Lower lobe of right lung (tissue), 2 donors: ENCODE measurements at regions not wholly inside any gene's neighbourhood (a gene's known extent, or its start where the extent isn't known, plus 50 kb on each side); places are given as distances from the start of the nearest gene placed in this dataset.

Experiments
- ATAC-seq, 2 donors: fragments of 200-7000 bp; cut with Tn5 transposase; one replicate each; pipeline ENCODE4 v1.9.1; 2020 to 2022; ENCODE audit warnings: mild to moderate bottlenecking in 2 of 2, moderate library complexity in 2 of 2
- DNase-seq: peaks from one replicate; pipeline ENCODE4 v3.0.0-alpha.2; 2020
- H3K27ac ChIP-seq: fragments of 200-600 bp; one replicate; pipeline ENCODE4 v1.8.0; 2022
- H3K27me3 ChIP-seq: fragments of 200-600 bp; one replicate; pipeline ENCODE4 v1.8.0; 2022; ENCODE audit warnings: low read depth
- H3K36me3 ChIP-seq: fragments of 200-600 bp; one replicate; pipeline ENCODE4 v1.8.0; 2022; ENCODE audit warnings: mild to moderate bottlenecking
- H3K4me1 ChIP-seq: fragments of 200-600 bp; one replicate; pipeline ENCODE4 v1.8.0; 2022
- H3K4me3 ChIP-seq: fragments of 200-600 bp; one replicate; pipeline ENCODE4 v1.8.0; 2022; ENCODE audit warnings: mild to moderate bottlenecking
- H3K9me3 ChIP-seq: fragments of 200-600 bp; one replicate; pipeline ENCODE4 v1.8.0; 2022
- intact Hi-C: fragments of 100-400 bp; cut with DNase I; formaldehyde crosslinking; loops from one replicate; pipeline ENCODE4 v1.11.0; 2022
- TF ChIP-seq, protein P1 (sequence below): fragments of 200-600 bp; IDR thresholded peaks from one replicate; pipeline ENCODE4 v1.8.0; 2022; ENCODE audit warnings: antibody characterized with exemption, mild to moderate bottlenecking
- donor health status: DM: no; HTN: yes; CAD: no; lungs with severe emphysema.

DNA sequence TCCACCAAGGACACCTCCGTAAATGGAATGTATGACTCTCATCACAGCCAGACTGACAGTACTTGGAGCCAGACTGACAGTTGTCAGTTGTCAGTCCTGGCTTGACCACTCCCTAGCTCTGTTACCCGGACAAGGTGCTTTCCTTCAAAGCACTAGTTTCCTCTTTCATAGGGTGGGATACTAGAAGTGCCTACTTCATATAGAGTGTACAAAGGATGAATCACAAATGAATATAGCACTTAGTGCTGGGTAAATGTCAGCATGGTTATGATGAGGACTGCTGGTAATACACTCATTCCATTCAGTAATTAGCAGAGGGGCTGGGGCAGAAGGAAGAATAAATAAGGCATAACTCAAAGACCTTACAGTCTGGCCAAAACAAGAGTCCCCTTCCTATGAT, 91.4 kb downstream of the ARL4C start:
- DNase-seq (no peak), ATAC-seq (no peak)
- Histone ChIP-seq H3K9me3 (no peaks in the 10 kb centered on the region), H3K27me3 (no peaks in the 10 kb centered on the region), H3K4me1 (peaks cover 8% of the 10 kb centered on the region), H3K36me3 (no peaks in the 10 kb centered on the region), H3K27ac (no peak overlapping the region), H3K4me3 (no peak overlapping the region)
- TF ChIP-seq, protein P1, sequence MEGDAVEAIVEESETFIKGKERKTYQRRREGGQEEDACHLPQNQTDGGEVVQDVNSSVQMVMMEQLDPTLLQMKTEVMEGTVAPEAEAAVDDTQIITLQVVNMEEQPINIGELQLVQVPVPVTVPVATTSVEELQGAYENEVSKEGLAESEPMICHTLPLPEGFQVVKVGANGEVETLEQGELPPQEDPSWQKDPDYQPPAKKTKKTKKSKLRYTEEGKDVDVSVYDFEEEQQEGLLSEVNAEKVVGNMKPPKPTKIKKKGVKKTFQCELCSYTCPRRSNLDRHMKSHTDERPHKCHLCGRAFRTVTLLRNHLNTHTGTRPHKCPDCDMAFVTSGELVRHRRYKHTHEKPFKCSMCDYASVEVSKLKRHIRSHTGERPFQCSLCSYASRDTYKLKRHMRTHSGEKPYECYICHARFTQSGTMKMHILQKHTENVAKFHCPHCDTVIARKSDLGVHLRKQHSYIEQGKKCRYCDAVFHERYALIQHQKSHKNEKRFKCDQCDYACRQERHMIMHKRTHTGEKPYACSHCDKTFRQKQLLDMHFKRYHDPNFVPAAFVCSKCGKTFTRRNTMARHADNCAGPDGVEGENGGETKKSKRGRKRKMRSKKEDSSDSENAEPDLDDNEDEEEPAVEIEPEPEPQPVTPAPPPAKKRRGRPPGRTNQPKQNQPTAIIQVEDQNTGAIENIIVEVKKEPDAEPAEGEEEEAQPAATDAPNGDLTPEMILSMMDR = no peak
- intact Hi-C loops = no loop called here

- Histone ChIP-seq H3K4me3 (no peak overlapping the region), H3K4me1 (peaks cover 8% of the 10 kb centered on the region), H3K27ac (no peak overlapping the region), H3K9me3 (no peaks in the 10 kb centered on the region), H3K36me3 (no peaks in the 10 kb centered on the region), H3K27me3 (no peaks in the 10 kb centered on the region)
- TF ChIP-seq, protein P1 = no peak
- ATAC-seq = no peak
- intact Hi-C loops = no loop called here
- DNase-seq = no peak
These were observed 91.9 kb downstream of the ARL4C start for GRCh38 chr2:234404957-234405356.

DNA sequence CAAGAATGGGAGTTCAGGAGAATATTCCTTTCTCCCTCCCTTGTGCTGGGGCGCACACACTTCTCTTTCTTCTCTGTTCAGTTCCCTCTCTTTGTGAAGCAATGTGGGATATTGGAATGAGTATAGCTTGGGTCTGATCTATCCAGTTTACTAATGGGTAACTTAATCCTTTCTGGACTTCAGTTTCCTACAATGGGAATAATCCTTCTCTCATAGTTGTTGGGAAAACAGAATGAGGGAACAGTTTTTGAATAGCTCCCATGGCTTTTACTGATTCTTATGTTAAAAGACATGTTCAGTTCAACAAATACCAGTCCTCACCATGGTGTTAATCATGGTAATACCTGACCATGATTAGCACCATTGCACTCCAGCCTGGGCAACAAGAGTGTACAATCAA, 93.1 kb downstream of the ARL4C start:
- intact Hi-C loops = no loop called here
- Histone ChIP-seq H3K9me3 (no peaks in the 10 kb centered on the region), H3K27ac (no peak overlapping the region), H3K36me3 (no peaks in the 10 kb centered on the region), H3K4me3 (no peak overlapping the region), H3K4me1 (peaks cover 8% of the 10 kb centered on the region), H3K27me3 (no peaks in the 10 kb centered on the region)
- DNase-seq = no peak
- ATAC-seq = no peak
- TF ChIP-seq, protein P1 = no peak

DNA sequence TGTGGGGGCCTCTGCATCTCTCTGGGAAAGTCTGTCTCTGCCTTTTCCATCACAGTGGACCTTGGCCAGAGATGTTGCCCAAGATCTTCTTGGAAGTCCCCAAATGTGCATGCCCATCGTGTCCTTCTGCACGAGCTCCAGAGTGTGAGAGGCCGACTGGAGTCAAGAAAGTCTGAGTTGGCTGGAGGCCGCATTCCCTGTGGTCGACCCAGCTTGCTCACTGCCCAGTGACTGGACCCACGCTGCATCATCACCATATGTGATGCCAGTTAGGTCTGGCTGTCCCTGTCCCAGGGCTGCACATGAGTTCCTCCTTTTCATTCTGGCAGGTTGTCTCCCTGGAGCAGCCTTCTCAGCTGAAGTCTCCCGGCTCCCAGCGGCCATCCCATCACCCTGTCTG, 93.8 kb downstream of the ARL4C start:
- H3K4me1 ChIP-seq = peaks cover 8% of the 10 kb centered on the region
- no peak for DNase-seq
- H3K36me3 ChIP-seq = no peaks in the 10 kb centered on the region
- ATAC-seq = peak in 1 of 2 donors; percentile 30
- TF ChIP-seq, protein P1 = no peak
- no peaks in the 10 kb centered on the region for H3K9me3 ChIP-seq
- no peaks in the 10 kb centered on the region for H3K27me3 ChIP-seq
- no peak overlapping the region for H3K27ac ChIP-seq
- intact Hi-C loops = no loop called here
- H3K4me3 ChIP-seq = no peak overlapping the region

- Histone ChIP-seq H3K27ac (no peak overlapping the region), H3K4me1 (peaks cover 8% of the 10 kb centered on the region), H3K9me3 (no peaks in the 10 kb centered on the region), H3K27me3 (no peaks in the 10 kb centered on the region), H3K4me3 (no peak overlapping the region), H3K36me3 (no peaks in the 10 kb centered on the region)
- intact Hi-C loops = no loop called here
- DNase-seq = no peak
- no peak for ATAC-seq
- TF ChIP-seq, protein P1 = no peak
These were observed 95.5 kb downstream of the ARL4C start for GRCh38 chr2:234401426-234401825.
